DMS53 (cell line): ENCODE measurements at regions not wholly inside any gene's neighbourhood (a gene's known extent, or its start where the extent isn't known, plus 50 kb on each side); places are given as distances from the start of the nearest gene placed in this dataset.
A peak's percentile ranks its signal among the peaks of the same experiment; 100 is the strongest.

ENCODE experiments used
- DNase-seq: peaks from one replicate; lab custom pipeline; 2025; lab: John Stamatoyannopoulos, UW

- DNase-seq = no peak
Observed at GRCh38 chr2:241924069-241924908, 54.8 kb downstream of the RTP5 start.

- no peak for DNase-seq
Observed at GRCh38 chr2:241924909-241925250, 55.4 kb downstream of the RTP5 start.

- DNase-seq = no peak
Observed at GRCh38 chr2:241925277-241925676, 55.7 kb downstream of the RTP5 start.

- DNase-seq = no peak
Observed at GRCh38 chr2:241925821-241926441, 56.4 kb downstream of the RTP5 start.

GRCh38 chr2:241926541-241927311 is 57.2 kb downstream of the RTP5 start:
- peak; percentile 1 for DNase-seq

- no peak for DNase-seq
Observed at GRCh38 chr2:241929551-241930490, 60.3 kb downstream of the RTP5 start.

- DNase-seq = no peak
Observed at GRCh38 chr2:241931084-241931975, 61.8 kb downstream of the RTP5 start.

GRCh38 chr2:241931976-241932898 is 62.7 kb downstream of the RTP5 start:
- DNase-seq = no peak

- no peak for DNase-seq
Observed at GRCh38 chr2:241932899-241933178, 63.3 kb downstream of the RTP5 start.

GRCh38 chr2:241933179-241933911 is 63.8 kb downstream of the RTP5 start:
- DNase-seq = no peak

GRCh38 chr2:241935314-241935713 is 65.8 kb downstream of the RTP5 start:
- no peak for DNase-seq

- no peak for DNase-seq
Observed at GRCh38 chr2:241935774-241936173, 66.2 kb downstream of the RTP5 start.

GRCh38 chr2:241936457-241937133 is 67.1 kb downstream of the RTP5 start:
- DNase-seq = no peak

- no peak for DNase-seq
Observed at GRCh38 chr2:241937297-241937696, 67.8 kb downstream of the RTP5 start.

GRCh38 chr2:241939541-241939940 is 70.0 kb downstream of the RTP5 start:
- DNase-seq = no peak

- DNase-seq = peak; percentile 10
Observed at GRCh38 chr2:241940329-241940728, 70.8 kb downstream of the RTP5 start.

- DNase-seq = no peak
Observed at GRCh38 chr2:241941691-241942301, 72.3 kb downstream of the RTP5 start.
